GM18861 (cell line): ENCODE measurements at regions not wholly inside any gene's neighbourhood (a gene's known extent, or its start where the extent isn't known, plus 50 kb on each side); places are given as distances from the start of the nearest gene placed in this dataset.

Experiments
- ATAC-seq: cut with Tn5 transposase; IDR thresholded peaks from one replicate; pipeline ENCODE4 v1.9.1; 2021; ENCODE audit not compliant: unreplicated experiment

- no peak for ATAC-seq
Measured at GRCh38 chr5:106737111-106737510, 933.6 kb downstream of the EFNA5 start.

- no peak for ATAC-seq
Measured at GRCh38 chr5:106732624-106733023, 938.1 kb downstream of the EFNA5 start.

GRCh38 chr5:106730912-106731311, 939.8 kb downstream of the EFNA5 start:
- no peak for ATAC-seq

- no peak for ATAC-seq
Measured at GRCh38 chr5:106730506-106730905, 940.2 kb downstream of the EFNA5 start.

GRCh38 chr5:106728208-106728607, 942.5 kb downstream of the EFNA5 start:
- no peak for ATAC-seq

- ATAC-seq = no peak
Measured at GRCh38 chr5:106727071-106727470, 943.7 kb downstream of the EFNA5 start.

DNA sequence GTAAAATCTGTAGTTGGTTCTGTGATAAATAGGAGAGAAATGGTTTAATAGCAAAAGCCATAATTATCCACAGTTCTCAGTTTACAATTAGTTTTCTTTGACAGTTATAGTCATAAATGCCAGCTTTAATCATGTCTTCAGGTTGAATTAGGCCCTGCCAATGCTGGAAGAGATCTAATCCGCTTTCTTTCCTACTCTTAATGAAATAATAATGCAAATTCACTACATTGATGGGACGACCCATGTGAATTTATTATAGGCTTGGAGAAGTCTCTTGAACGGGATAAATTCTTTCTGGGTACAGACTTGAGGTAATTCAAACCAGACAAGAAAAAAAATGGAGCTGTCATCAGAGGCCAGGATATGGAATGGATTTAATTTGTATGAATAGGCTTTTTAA, 950.4 kb downstream of the EFNA5 start:
- ATAC-seq = no peak

DNA sequence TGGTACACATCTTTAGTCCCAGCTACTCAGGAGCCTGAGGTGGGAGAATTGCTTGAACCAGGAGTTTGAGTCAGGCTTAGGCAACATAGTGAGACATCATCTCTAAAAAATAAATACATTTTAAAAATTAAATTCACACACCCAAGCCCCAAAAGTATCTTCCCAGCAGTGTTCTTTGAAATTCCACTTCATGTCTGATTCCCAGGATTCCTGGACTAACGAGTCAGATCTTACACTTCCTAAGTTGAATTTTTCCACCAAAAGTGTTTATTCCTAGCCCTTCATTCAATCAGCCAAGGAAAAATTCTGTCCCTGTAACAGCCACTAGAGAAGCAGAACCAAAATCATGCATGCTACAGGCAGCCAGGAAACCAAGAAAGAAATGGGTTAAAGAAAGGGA, 970.9 kb downstream of the EFNA5 start:
- no peak for ATAC-seq

GRCh38 chr5:106699198-106699597, 971.5 kb downstream of the EFNA5 start:
- no peak for ATAC-seq

DNA sequence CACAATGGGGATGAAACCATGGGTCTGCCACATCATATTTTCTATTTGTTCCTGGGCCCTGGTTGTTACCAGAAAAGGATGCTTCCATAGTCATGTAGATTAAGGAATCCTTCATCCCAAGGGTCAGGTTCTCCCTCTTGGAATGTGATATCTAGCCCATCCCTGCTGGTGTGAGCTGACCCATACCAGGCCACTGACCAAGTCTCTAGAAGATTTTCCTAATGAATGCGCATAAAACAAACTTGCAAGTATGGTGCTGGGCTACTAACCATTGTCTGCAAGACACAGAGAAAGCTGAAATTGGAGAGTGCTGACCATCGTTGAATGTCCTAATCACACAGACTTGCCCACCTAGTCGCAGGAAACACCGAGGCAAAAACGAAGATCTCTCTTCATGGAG, 972.6 kb downstream of the EFNA5 start:
- no peak for ATAC-seq

- no peak for ATAC-seq
Measured at GRCh38 chr5:106691701-106692100, 979.0 kb downstream of the EFNA5 start.

DNA sequence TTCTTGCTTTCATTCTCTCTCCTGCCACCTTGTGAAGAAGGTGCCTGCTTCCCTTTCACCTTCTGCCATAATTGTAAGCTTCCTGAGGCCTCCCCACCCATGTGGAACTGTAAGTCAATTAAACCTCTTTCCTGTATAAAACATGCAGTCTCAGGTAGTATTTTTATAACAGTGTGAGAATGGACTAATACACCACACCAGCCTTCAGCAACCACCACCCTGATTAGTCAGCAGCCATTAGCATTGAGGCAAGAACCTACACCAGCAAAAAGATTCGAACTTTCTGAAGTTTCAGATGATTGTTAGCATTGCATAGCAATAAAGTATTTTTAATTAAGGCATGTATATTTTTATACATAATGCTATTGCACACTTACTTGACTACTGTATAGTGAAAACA, 980.2 kb downstream of the EFNA5 start:
- no peak for ATAC-seq

- ATAC-seq = peak; percentile 86
Measured at GRCh38 chr5:106680330-106680729, 990.4 kb downstream of the EFNA5 start.

DNA sequence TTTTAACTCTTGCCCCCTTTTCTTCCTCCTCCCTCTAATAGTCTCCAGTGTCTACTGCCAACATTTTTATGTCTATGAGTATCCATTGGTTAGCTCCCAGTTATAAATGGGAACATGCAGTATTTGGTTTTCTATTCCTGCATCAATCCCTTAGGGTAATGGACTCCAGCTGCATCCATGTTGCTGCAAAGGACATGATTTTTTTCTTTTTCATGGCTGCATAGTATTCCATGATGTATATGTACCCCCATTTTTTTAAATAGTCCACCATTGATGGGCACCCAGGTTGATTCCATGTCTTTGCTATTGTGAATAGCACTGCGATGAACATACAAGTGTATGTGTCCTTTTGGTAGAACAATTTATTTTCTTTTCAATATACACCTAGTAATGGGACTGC, 993.7 kb downstream of the EFNA5 start:
- no peak for ATAC-seq

DNA sequence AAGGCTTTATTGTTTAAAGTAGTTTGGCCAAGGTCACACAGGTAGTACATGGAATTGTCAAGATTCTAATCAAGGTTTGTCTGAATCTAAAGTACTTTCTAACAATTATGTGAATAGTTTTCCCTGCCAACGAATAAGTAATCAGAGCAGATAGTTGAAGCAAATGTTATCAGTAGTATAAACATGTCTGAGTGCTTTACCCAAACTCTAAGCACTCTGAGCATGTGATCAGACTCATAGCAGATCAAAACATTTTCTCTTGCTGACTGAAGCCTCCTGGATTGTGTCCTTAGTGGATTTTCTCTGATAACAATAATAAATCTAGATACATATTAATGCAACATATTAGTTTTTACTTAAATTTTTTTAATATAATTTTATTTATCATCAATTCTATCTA, 995.0 kb downstream of the EFNA5 start:
- no peak for ATAC-seq

- ATAC-seq = no peak
Measured at GRCh38 chr5:106673941-106674340, 996.8 kb downstream of the EFNA5 start.

GRCh38 chr5:106661866-106662265, 1008.9 kb downstream of the EFNA5 start:
- no peak for ATAC-seq

DNA sequence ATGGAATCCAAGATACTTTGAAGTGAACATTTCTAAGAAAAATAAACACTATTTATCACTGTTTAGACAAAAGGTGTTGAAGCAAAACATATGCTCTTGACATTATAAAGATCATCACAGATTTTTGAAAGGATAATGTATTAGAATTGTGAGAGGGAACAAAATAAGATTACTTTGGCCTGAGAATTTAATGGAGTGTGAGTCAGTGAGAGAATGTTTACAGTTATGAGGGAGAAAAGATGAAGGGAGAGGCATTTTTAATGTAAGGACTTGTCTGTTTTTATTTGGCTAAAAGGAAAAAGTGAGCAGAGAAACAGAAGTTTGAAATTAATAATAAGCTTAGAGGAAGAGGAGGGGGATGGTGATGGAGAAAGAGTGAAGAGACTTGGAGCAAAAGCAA, 1010.1 kb downstream of the EFNA5 start:
- no peak for ATAC-seq

DNA sequence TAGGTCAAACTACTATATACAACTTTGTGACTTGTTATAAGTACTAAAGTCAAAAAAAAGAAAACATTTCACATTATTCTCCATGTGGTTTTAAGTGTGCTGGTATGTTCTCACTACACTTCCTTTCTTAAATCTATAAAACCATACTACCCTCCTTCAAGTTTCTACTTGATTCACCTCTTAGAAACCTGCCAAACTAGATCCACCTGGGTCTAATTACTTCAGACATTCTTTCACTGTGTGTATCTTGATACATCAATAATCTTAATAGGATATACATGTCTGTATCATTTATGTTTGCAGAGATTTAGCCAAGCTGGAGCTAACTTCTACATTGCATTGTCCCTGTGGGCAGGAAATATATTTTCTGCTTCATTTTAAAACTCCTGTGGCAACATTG, 1012.6 kb downstream of the EFNA5 start:
- ATAC-seq = no peak

GRCh38 chr5:106656821-106657220, 1013.9 kb downstream of the EFNA5 start:
- no peak for ATAC-seq

DNA sequence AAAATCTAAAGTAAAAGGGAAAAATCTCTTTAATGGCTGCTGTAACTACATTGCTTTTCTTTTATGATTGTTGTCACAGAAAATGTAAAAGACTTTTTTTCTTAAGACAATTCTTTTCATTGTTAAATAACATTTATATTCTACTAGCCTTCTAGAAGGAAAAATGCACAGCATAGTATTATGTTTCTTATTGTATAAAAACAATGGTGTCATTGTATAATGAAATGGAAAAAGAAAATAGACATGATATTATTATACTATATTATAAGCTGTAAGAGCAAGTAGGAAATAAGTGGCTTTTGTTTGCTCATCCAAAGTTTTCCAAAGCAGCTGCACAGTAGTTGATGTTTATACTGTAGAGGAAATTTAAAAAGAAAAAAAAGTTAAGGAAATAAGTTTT, 1021.7 kb downstream of the EFNA5 start:
- ATAC-seq = no peak

DNA sequence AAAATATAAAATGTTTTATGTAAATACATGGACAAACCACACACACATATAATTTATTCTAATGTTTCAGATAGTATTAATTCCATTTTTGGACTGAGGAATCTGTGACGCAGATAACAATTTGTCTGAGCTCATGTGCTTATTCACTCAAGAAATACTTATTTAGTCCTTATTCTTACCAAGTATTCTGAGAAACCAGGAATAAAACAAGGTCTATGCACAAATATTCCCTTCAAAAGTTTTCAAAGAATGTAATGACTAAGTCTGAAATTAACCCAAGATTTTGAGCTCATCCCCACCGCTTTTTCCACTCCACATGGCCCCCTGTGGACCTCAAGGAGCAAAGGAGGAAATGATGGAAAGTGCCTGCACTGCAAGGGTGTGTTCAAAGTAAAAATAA, 1022.3 kb downstream of the EFNA5 start:
- no peak for ATAC-seq

DNA sequence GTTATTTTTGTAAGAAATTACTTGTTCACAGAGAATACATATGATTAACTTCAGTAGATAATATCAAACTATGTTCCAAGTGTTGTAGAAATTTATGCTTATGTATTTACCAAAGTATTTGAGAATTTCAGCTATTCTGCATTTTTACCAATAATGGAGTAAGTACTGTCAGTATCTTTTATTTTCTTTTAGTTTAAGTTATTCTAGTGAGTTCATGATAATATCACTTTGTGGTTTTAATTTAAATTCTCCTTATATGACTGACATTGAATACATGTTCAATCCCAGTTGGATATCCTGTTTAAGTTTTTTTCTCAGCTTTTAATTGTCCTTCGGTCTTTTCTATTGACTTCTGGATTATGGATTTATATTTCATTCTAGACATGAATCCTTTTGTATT, 1024.6 kb downstream of the EFNA5 start:
- ATAC-seq = no peak

DNA sequence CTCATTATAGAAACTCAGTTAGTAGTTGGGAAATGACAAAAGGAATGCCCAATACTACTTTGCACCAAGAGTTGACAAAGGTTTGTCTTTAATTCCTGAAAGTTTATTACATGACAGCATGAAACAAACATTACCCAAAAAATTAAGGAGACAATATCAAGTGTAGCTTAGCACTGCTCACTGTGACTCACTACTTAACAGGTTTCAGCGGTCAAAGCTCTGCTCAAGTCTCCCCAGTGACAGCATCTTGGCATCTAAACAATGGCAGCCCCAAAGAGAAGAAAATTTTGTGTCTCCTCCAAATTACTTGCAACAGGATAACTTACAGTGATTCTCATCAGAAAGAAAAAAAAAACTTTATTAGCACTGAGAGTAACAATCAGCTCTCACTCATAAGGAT, 1030.2 kb downstream of the EFNA5 start:
- no peak for ATAC-seq
